GM12891 (cell line): ENCODE measurements at regions not wholly inside any gene's neighbourhood (a gene's known extent, or its start where the extent isn't known, plus 50 kb on each side); places are given as distances from the start of the nearest gene placed in this dataset.

Source experiments
- POLR2A ChIP-seq: IDR thresholded peaks from 2 replicates; pipeline ENCODE4 v1.6.1; 2011; ENCODE audit warnings: low read depth, low read length, control low read depth
- POLR2AphosphoS5 ChIP-seq: IDR thresholded peaks from 2 replicates; pipeline ENCODE4 v1.6.1; 2011; ENCODE audit warnings: low read depth, low read length, control low read depth
- TAF1 ChIP-seq: IDR thresholded peaks from 2 replicates; pipeline ENCODE4 v1.6.1; 2011; ENCODE audit warnings: low read depth, low read length, control low read depth

- TF ChIP-seq TAF1 (no peak), POLR2A (no peak), POLR2AphosphoS5 (no peak)
Measured at GRCh38 chr6:145266432-145267075, 468.8 kb downstream of the EPM2A start.
